Spleen (tissue), 11 donors: ENCODE measurements at regions not wholly inside any gene's neighbourhood (a gene's known extent, or its start where the extent isn't known, plus 50 kb on each side); places are given as distances from the start of the nearest gene placed in this dataset.
"Not testable (repeated sequence)": the region's sequence is repeated elsewhere in the genome, so short reads cannot be mapped to it uniquely, and the experiment has no call there.

Source experiments
- DNase-seq: peaks from one replicate; pipeline ENCODE4 v3.0.0-alpha.2; 2020
- H3K27ac ChIP-seq, 8 donors: fragments of 200-600 bp; sonication (generic) in 7 of 8; 1 replicate in 4 of 8; 2 replicates in 4 of 8; pipeline versions ENCODE4 v1.5.0 to v1.8.0; 2016 to 2021; ENCODE audit warnings: inconsistent platforms in 4 of 8, mild to moderate bottlenecking in 4 of 8, moderate library complexity in 1 of 8
- H3K27me3 ChIP-seq, 7 donors: fragments of 200-600 bp; sonication (generic) in 6 of 7; replicated peaks in 1 of 7; 1 replicate in 4 of 7; 2 replicates in 3 of 7; pipeline versions ENCODE4 v1.5.0 to v1.8.0; 2016 to 2021; ENCODE audit warnings: inconsistent platforms in 3 of 7, mild to moderate bottlenecking in 1 of 7
- H3K36me3 ChIP-seq, 6 donors: fragments of 200-600 bp; sonication (generic) in 5 of 6; 1 replicate in 4 of 6; 2 replicates in 2 of 6; pipeline versions ENCODE4 v1.5.0 to v1.8.0; 2016 to 2021; ENCODE audit warnings: inconsistent platforms in 2 of 6
- H3K4me1 ChIP-seq, 6 donors: fragments of 200-600 bp; sonication (generic) in 5 of 6; 1 replicate in 3 of 6; 2 replicates in 3 of 6; pipeline versions ENCODE4 v1.5.0 to v1.8.0; 2016 to 2021; ENCODE audit warnings: inconsistent platforms in 3 of 6
- H3K4me3 ChIP-seq, 8 donors: fragments of 200-600 bp; sonication (generic) in 7 of 8; 1 replicate in 4 of 8; 2 replicates in 4 of 8; pipeline versions ENCODE4 v1.5.0 to v1.8.0; 2016 to 2021; ENCODE audit warnings: inconsistent platforms in 4 of 8, mild to moderate bottlenecking in 4 of 8, moderate library complexity in 2 of 8
- H3K9me3 ChIP-seq, 8 donors: fragments of 200-600 bp; sonication (generic) in 7 of 8; 1 replicate in 4 of 8; 2 replicates in 4 of 8; pipeline versions ENCODE4 v1.5.0 to v1.8.0; 2016 to 2021; ENCODE audit warnings: inconsistent platforms in 4 of 8
- CTCF ChIP-seq, 11 experiments: fragments of 200-600 bp in 7 of 11; fragments of 450-650 bp in 4 of 11; sonication (generic) in 4 of 11; IDR thresholded peaks in 8 of 11; conservative IDR thresholded peaks in 3 of 11; 1 replicate in 7 of 11; 2 replicates in 4 of 11; pipeline versions ENCODE4 v1.4.0 to v1.8.0; 2016 to 2021; ENCODE audit warnings: antibody characterized with exemption in 11 of 11, inconsistent platforms in 4 of 11, mild to moderate bottlenecking in 1 of 11
- POLR2A ChIP-seq, 3 donors: fragments of 450-650 bp; IDR thresholded peaks; one replicate each; pipeline ENCODE4 v1.5.1; 2017; ENCODE audit warnings: antibody characterized with exemption in 3 of 3, mild to moderate bottlenecking in 1 of 3
- POLR2AphosphoS5 ChIP-seq, 3 donors: sonication (generic); formaldehyde crosslinking; IDR thresholded peaks; one replicate each; pipeline ENCODE4 v1.5.1; 2017; ENCODE audit warnings: antibody characterized with exemption in 3 of 3
- WGBS, 5 donors: extraction: QIAGEN DNeasy Blood & Tissue Kit in 3 of 5; methylation state at CpG; one replicate each; pipeline versions ENCODE4 v1.1.5 to v1.1.7; 2013 to 2018; 5-methylcytosine and 5-hydroxymethylcytosine counted together
- intact Hi-C: fragments of 100-400 bp; cut with DNase I; formaldehyde crosslinking; loops from one replicate; pipeline ENCODE4 v1.15.0; 2023; ENCODE audit warnings: low total_unique reads
- donor health status: healthy with polysubstance abuse.
- donor health status: DM: no; HTN: no; CAD: no; lungs with moderate emphysema.
- donor health status: DM: no; HTN: no; CAD: no.
- donor health status: Bipolar disorder and iron deficiency.
- donor health status: healthy.
- donor health status: DM: no; HTN: no; CAD: no.
- donor health status: DM: yes; HTN: yes; CAD: no.

- intact Hi-C loops, result no loop called here
- 67 to 79% (median 74%) methylated on average over 6 of the region's 6 CpGs for WGBS, 5 donors
- H3K36me3 ChIP-seq, result no peaks in the 10 kb centered on the region
Measured at GRCh38 chr14:106579084-106579483, 1052.7 kb downstream of the TMEM121 start.

GRCh38 chr14:106585692-106586091, 1059.3 kb downstream of the TMEM121 start:
- Histone ChIP-seq H3K36me3 (no peaks in the 10 kb centered on the region), H3K27ac (no peak overlapping the region), H3K4me3 (no peak overlapping the region), H3K27me3 (peaks cover 0 to 7% (median 0%) of the 10 kb centered on the region in 7 donors), H3K9me3 (no peaks in the 10 kb centered on the region), H3K4me1 (peaks cover 0 to 18% (median 0%) of the 10 kb centered on the region in 6 donors)
- WGBS, 5 donors, result 67 to 73% (median 70%) methylated on average over 6 to 9 of the region's 9 CpGs
- TF ChIP-seq POLR2AphosphoS5 (IDR thresholded peaks at IDR 0.05), result no peak
- TF ChIP-seq CTCF (IDR thresholded peaks at IDR 0.05 in 8 of 11, conservative IDR thresholded peaks at IDR 0.05 in 3 of 11), result no peak
- TF ChIP-seq POLR2A (IDR thresholded peaks at IDR 0.05), result no peak
- DNase-seq, result no peak
- intact Hi-C loops, result no loop called here

More at GRCh38 chr14:106579084-106579483, 1052.7 kb downstream of the TMEM121 start:
- Histone ChIP-seq H3K27me3 (peaks cover 0 to 33% (median 0%) of the 10 kb centered on the region in 7 donors), H3K4me1 (no peaks in the 10 kb centered on the region), H3K4me3 (peak overlapping the region in 2 of 8 donors; percentile 7 to 43), H3K27ac (peak overlapping the region in 3 of 8 donors; percentile 20 to 61 (median 45)), H3K9me3 (no peaks in the 10 kb centered on the region)
- DNase-seq, result no peak
- TF ChIP-seq POLR2A (IDR thresholded peaks at IDR 0.05) (no peak), CTCF (IDR thresholded peaks at IDR 0.05 in 8 of 11, conservative IDR thresholded peaks at IDR 0.05 in 3 of 11) (no peak), POLR2AphosphoS5 (IDR thresholded peaks at IDR 0.05) (no peak)

- intact Hi-C loops, result no loop called here
- H3K27me3 ChIP-seq, result peaks cover 0 to 7% (median 0%) of the 10 kb centered on the region in 7 donors
- no peak overlapping the region for H3K4me3 ChIP-seq
- H3K27ac ChIP-seq, result no peak overlapping the region
- WGBS, 5 donors, result 49 to 61% (median 50%) methylated on average over 8 of the region's 8 CpGs
- no peaks in the 10 kb centered on the region for H3K36me3 ChIP-seq
- peak; percentile 91 for DNase-seq
- peaks cover 0 to 23% (median 0%) of the 10 kb centered on the region in 6 donors for H3K4me1 ChIP-seq
- H3K9me3 ChIP-seq, result no peaks in the 10 kb centered on the region
- TF ChIP-seq POLR2A (IDR thresholded peaks at IDR 0.05) (no peak), CTCF (IDR thresholded peaks at IDR 0.05 in 8 of 11, conservative IDR thresholded peaks at IDR 0.05 in 3 of 11) (peak in 10 of 11 experiments; percentile 52 to 84 (median 68)), POLR2AphosphoS5 (IDR thresholded peaks at IDR 0.05) (peak in 1 of 3 donors; percentile 40)
Measured at GRCh38 chr14:106586098-106586704, 1059.8 kb downstream of the TMEM121 start.

GRCh38 chr14:106591539-106591938, 1065.2 kb downstream of the TMEM121 start:
- H3K27me3 ChIP-seq, H3K36me3 ChIP-seq, H3K27ac ChIP-seq, DNase-seq, H3K9me3 ChIP-seq, intact Hi-C loops, H3K4me3 ChIP-seq: not testable (repeated sequence)
- peaks cover 0 to 22% (median 1%) of the 10 kb centered on the region in 6 donors for H3K4me1 ChIP-seq
- 43 to 86% (median 78%) methylated on average over 4 to 7 of the region's 7 CpGs for WGBS, 5 donors
